A549 (cell line): ENCODE measurements at regions not wholly inside any gene's neighbourhood (a gene's known extent, or its start where the extent isn't known, plus 50 kb on each side); places are given as distances from the start of the nearest gene placed in this dataset.

Source experiments
- POLR2A ChIP-seq: IDR thresholded peaks from 2 replicates; pipeline ENCODE4 v1.6.1; 2012; ENCODE audit warnings: mild to moderate bottlenecking, low read length
- RFX5 ChIP-seq: fragments of 450-650 bp; IDR thresholded peaks from 2 replicates; pipeline ENCODE4 v1.7.1; 2014; ENCODE audit warnings: antibody characterized with exemption, mild to moderate bottlenecking, moderate library complexity
- TF ChIP-seq, protein P1 (sequence below): IDR thresholded peaks from 2 replicates; pipeline ENCODE4 v1.6.1; 2012
- TF ChIP-seq, protein P2 (sequence below): fragments of >200 bp; sonication (Bioruptor Twin); formaldehyde crosslinking; IDR thresholded peaks from 3 replicates; pipeline ENCODE4 v1.5.1; 2016

DNA sequence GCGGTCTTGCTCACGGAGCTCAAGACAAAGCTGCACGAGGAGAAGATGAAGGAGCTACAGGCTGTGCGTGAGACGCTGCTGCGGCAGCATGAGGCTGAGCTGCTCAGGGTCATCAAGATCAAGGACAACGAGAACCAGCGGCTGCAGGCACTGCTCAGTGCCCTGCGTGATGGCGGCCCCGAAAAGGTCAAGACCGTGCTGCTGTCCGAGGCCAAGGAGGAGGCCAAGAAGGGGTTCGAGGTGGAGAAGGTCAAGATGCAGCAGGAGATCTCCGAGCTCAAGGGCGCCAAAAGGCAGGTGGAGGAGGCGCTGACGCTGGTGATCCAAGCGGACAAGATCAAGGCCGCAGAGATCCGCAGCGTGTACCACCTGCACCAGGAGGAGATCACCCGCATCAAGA, 51.4 kb downstream of the JAKMIP3 start:
- TF ChIP-seq, protein P1, sequence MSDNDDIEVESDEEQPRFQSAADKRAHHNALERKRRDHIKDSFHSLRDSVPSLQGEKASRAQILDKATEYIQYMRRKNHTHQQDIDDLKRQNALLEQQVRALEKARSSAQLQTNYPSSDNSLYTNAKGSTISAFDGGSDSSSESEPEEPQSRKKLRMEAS = no peak
- TF ChIP-seq, protein P2, sequence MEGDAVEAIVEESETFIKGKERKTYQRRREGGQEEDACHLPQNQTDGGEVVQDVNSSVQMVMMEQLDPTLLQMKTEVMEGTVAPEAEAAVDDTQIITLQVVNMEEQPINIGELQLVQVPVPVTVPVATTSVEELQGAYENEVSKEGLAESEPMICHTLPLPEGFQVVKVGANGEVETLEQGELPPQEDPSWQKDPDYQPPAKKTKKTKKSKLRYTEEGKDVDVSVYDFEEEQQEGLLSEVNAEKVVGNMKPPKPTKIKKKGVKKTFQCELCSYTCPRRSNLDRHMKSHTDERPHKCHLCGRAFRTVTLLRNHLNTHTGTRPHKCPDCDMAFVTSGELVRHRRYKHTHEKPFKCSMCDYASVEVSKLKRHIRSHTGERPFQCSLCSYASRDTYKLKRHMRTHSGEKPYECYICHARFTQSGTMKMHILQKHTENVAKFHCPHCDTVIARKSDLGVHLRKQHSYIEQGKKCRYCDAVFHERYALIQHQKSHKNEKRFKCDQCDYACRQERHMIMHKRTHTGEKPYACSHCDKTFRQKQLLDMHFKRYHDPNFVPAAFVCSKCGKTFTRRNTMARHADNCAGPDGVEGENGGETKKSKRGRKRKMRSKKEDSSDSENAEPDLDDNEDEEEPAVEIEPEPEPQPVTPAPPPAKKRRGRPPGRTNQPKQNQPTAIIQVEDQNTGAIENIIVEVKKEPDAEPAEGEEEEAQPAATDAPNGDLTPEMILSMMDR = no peak
- TF ChIP-seq RFX5 (no peak), POLR2A (no peak)
